Thyroid gland (tissue), 4 donors: ENCODE measurements at regions not wholly inside any gene's neighbourhood (a gene's known extent, or its start where the extent isn't known, plus 50 kb on each side); places are given as distances from the start of the nearest gene placed in this dataset.

Experiments
- DNase-seq, 2 donors: peaks; one replicate each; pipeline ENCODE4 v3.0.0-alpha.2; 2019
- H3K27ac ChIP-seq, 3 donors: fragments of 200-600 bp; sonication (generic); 1 replicate in 2 of 3; 2 replicates in 1 of 3; pipeline ENCODE4 v1.5.1; 2016 to 2019; ENCODE audit warnings: mild to moderate bottlenecking in 1 of 3, moderate library complexity in 1 of 3
- H3K27me3 ChIP-seq: fragments of 200-600 bp; sonication (generic); one replicate; pipeline ENCODE4 v1.5.1; 2019
- H3K36me3 ChIP-seq, 2 donors: fragments of 200-600 bp; sonication (generic); one replicate each; pipeline ENCODE4 v1.5.1; 2016 to 2019
- H3K4me1 ChIP-seq, 2 donors: fragments of 200-600 bp; sonication (generic); one replicate each; pipeline ENCODE4 v1.5.1; 2017 to 2019
- H3K4me3 ChIP-seq, 3 donors: fragments of 200-600 bp; sonication (generic); replicated peaks in 1 of 3; 1 replicate in 2 of 3; 2 replicates in 1 of 3; pipeline ENCODE4 v1.5.1; 2016; ENCODE audit warnings: mild to moderate bottlenecking in 1 of 3
- H3K9me3 ChIP-seq: fragments of 200-600 bp; sonication (generic); one replicate; pipeline ENCODE4 v1.5.1; 2017
- POLR2A ChIP-seq, 2 donors: fragments of 450-650 bp; IDR thresholded peaks; one replicate each; pipeline ENCODE4 v1.6.1; 2017; ENCODE audit warnings: antibody characterized with exemption in 2 of 2, mild to moderate bottlenecking in 2 of 2, moderate library complexity in 1 of 2
- WGBS, 2 donors: methylation state at CpG; one replicate each; pipeline ENCODE4 v1.1.5; 2017; 5-methylcytosine and 5-hydroxymethylcytosine counted together
- intact Hi-C: fragments of 100-400 bp; cut with DNase I; formaldehyde crosslinking; loops from one replicate; pipeline ENCODE4 v1.15.1; 2023
- TF ChIP-seq, protein P1 (sequence below), 6 experiments: fragments of 200-600 bp in 3 of 6; fragments of 450-650 bp in 3 of 6; sonication (generic) in 3 of 6; IDR thresholded peaks; one replicate each; pipeline ENCODE4 v1.5.1; 2016 to 2019; ENCODE audit warnings: antibody characterized with exemption in 6 of 6, mild to moderate bottlenecking in 2 of 6, inconsistent platforms in 1 of 6, moderate library complexity in 1 of 6

DNA sequence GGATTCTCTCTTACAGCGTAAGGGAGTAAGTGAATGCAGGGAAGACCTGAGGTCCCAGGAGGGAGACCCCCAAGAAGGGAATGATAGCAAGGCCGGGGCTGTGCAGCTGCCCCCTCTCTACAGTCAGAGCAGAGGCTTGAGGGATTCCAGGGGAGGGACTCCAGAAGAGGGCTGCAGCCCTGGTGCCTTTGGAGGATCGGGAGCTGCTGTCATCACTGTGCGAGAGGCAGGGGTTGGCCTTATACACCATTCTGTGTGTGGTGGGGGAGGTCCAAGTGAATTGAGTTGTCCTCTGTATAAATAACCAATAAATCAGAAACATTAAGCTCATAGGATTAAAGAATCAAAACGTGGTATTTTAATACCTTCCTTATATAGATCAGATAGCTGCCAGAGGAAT, 114.9 kb downstream of the GLI2 start:
- TF ChIP-seq POLR2A (IDR thresholded peaks at IDR 0.05), result no peak
- TF ChIP-seq, protein P1, sequence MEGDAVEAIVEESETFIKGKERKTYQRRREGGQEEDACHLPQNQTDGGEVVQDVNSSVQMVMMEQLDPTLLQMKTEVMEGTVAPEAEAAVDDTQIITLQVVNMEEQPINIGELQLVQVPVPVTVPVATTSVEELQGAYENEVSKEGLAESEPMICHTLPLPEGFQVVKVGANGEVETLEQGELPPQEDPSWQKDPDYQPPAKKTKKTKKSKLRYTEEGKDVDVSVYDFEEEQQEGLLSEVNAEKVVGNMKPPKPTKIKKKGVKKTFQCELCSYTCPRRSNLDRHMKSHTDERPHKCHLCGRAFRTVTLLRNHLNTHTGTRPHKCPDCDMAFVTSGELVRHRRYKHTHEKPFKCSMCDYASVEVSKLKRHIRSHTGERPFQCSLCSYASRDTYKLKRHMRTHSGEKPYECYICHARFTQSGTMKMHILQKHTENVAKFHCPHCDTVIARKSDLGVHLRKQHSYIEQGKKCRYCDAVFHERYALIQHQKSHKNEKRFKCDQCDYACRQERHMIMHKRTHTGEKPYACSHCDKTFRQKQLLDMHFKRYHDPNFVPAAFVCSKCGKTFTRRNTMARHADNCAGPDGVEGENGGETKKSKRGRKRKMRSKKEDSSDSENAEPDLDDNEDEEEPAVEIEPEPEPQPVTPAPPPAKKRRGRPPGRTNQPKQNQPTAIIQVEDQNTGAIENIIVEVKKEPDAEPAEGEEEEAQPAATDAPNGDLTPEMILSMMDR (IDR thresholded peaks at IDR 0.05), result no peak
- H3K36me3 ChIP-seq, result no peaks in the 10 kb centered on the region
- no peaks in the 10 kb centered on the region for H3K9me3 ChIP-seq
- no peak overlapping the region for H3K27ac ChIP-seq
- WGBS, 2 donors, result 89 to 93% methylated on average over 5 of the region's 5 CpGs
- H3K4me3 ChIP-seq, result no peak overlapping the region
- intact Hi-C loops, result no loop called here
- DNase-seq, result no peak
- no peaks in the 10 kb centered on the region for H3K4me1 ChIP-seq
- H3K27me3 ChIP-seq, result no peaks in the 10 kb centered on the region

DNA sequence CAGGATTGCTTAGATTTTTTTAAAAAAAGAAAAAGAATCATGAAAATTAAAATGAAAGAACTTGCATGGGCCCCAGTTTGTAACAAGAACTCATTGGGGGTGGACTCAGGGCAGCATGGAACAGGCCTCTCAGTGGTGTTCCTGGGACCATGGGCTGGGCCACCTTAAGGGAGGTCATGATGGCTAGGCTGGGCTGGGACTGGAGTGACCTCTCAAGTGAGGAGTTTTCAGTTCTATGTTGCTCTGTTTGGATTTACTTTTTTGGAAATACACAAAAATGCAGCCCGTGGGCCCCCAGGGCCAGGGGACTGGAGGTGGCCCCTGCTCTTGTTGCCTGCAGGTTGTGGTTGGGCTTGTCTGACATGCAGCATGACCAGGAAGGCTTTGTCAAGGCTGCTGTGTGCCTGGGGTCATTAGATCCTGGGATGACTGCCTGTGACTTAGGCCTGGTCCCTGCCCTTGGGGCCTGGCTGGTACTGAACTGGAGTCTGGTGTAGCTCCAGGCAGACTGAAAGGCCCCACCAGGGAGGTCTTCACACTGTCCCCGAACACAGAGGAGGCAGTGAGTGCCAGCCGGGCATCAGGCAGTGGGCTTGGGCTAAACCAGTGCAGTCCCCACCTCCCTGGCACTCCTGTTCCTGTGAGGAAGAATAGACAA, 115.6 kb downstream of the GLI2 start:
- no peak for DNase-seq
- Histone ChIP-seq H3K36me3 (no peaks in the 10 kb centered on the region), H3K4me3 (no peak overlapping the region), H3K27me3 (no peaks in the 10 kb centered on the region), H3K4me1 (no peaks in the 10 kb centered on the region), H3K27ac (no peak overlapping the region), H3K9me3 (no peaks in the 10 kb centered on the region)
- intact Hi-C loops, result no loop called here
- TF ChIP-seq POLR2A (IDR thresholded peaks at IDR 0.05), result no peak
- TF ChIP-seq, protein P1 (IDR thresholded peaks at IDR 0.05), result no peak
- 77 to 85% methylated on average over 1 to 3 of the region's 3 CpGs for WGBS, 2 donors

DNA sequence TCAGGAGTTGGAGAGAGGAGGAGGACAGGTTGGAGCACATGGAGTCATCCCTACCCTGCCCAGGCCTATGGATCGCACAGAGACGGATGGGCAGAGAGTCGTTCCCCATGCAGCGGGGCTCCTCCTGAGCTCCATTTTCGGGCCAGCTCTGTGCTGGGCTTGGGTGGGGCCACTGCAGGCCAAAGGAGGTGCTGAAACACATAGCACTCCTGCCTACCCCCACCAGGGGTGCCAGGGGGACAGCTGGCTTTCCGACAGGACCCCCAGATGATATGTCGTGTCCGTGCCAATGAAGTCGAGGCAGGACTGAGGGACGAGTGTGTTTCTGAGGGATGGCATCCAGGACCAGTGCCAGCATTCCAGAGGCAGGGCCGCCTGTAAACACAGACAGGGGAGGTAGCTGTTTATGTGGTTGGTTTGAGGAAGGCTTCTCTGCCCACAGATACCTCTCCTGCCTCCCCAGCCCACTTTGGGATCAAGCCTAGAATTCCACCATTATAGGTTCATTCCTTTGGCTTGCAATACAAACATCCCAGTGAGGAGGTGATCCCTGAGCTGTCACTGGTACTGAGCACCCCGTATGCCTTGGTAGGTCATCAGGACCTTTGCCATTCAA, 116.6 kb downstream of the GLI2 start:
- H3K36me3 ChIP-seq, result no peaks in the 10 kb centered on the region
- H3K27ac ChIP-seq, result no peak overlapping the region
- intact Hi-C loops, result no loop called here
- TF ChIP-seq POLR2A (IDR thresholded peaks at IDR 0.05), result no peak
- TF ChIP-seq, protein P1 (IDR thresholded peaks at IDR 0.05), result no peak
- no peak overlapping the region for H3K4me3 ChIP-seq
- no peaks in the 10 kb centered on the region for H3K27me3 ChIP-seq
- H3K9me3 ChIP-seq, result no peaks in the 10 kb centered on the region
- no peak for DNase-seq
- no peaks in the 10 kb centered on the region for H3K4me1 ChIP-seq
- WGBS, 2 donors, result 86 to 89% methylated on average over 8 to 9 of the region's 12 CpGs

DNA sequence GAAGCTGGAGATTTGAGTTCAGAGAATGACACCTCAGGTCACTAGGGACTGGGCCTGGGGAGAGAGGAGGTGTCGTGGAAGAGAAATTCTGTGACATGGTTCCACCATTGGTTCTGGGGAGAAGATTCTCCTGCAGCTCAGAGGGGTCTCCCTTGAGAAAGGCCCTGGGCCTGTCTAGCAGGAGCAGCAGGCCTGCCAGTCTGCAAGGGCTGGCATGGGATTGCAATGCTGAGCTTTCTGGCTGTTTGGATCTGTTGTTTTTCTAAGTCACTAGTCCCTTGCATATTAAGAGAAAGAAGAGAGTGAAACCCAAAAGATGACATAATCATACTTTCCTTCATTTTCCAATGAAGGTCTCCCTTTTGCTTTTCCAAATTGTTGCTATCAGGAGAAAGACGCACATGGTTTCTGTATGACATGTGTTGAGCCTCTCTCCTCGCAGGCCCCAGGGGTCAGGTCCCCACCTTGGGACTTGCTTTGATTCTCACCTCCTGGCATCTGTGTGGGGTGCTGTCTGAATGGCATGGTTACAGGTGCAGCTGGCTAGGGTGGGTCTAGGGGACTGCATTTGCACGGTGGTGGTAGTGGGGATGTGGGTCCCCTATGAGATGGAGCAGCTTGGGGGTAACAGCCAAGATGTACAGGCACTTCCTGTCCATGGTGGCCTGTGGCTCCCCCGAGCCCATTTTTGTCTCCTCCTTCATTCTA, 117.8 kb downstream of the GLI2 start:
- no peak for DNase-seq
- WGBS, 2 donors, result 91 to 94% methylated on average over 5 of the region's 5 CpGs

More for the DNA sequence above, 117.8 kb downstream of the GLI2 start:
- Histone ChIP-seq H3K27ac (no peak overlapping the region), H3K36me3 (no peaks in the 10 kb centered on the region), H3K9me3 (no peaks in the 10 kb centered on the region), H3K4me3 (no peak overlapping the region), H3K4me1 (no peaks in the 10 kb centered on the region), H3K27me3 (no peaks in the 10 kb centered on the region)
- TF ChIP-seq POLR2A (IDR thresholded peaks at IDR 0.05), result no peak
- TF ChIP-seq, protein P1 (IDR thresholded peaks at IDR 0.05), result no peak
- intact Hi-C loops, result no loop called here
